ENCODE measurements at regions not wholly inside any gene's neighbourhood (a gene's known extent, or its start where the extent isn't known, plus 50 kb on each side); places are given as distances from the start of the nearest gene placed in this dataset.

DNA sequence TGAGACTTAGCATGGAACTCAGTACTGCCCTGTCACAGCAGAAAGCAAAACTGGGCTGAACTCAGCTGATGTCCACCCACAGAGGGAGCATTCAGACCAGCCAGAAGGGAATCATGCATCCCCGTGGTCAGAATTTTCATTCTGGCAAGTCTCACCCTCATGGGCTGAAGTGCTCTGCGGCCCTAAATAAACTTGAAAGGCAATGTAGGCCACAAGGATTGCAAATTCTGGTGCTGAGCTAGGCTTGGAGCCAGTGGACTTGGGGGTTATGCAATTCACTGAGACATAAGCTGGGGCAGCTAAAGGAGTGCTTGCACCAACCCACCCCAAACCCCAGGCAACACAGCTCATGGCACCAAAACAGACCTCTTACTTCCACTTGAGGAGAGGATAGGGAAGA, 494.1 kb downstream of the GABRG1 start:
- TF ChIP-seq POLR2AphosphoS5 (IDR thresholded peaks at IDR 0.05) (no peak), EZH2 (IDR thresholded peaks at IDR 0.05; ENCODE audit: borderline replicate concordance, insufficient read depth, low read length, poor library complexity, severe bottlenecking) (no peak), EP300 (conservative IDR thresholded peaks at IDR 0.05; ENCODE audit: poor library complexity, severe bottlenecking) (no peak)
- TF ChIP-seq, protein P1, sequence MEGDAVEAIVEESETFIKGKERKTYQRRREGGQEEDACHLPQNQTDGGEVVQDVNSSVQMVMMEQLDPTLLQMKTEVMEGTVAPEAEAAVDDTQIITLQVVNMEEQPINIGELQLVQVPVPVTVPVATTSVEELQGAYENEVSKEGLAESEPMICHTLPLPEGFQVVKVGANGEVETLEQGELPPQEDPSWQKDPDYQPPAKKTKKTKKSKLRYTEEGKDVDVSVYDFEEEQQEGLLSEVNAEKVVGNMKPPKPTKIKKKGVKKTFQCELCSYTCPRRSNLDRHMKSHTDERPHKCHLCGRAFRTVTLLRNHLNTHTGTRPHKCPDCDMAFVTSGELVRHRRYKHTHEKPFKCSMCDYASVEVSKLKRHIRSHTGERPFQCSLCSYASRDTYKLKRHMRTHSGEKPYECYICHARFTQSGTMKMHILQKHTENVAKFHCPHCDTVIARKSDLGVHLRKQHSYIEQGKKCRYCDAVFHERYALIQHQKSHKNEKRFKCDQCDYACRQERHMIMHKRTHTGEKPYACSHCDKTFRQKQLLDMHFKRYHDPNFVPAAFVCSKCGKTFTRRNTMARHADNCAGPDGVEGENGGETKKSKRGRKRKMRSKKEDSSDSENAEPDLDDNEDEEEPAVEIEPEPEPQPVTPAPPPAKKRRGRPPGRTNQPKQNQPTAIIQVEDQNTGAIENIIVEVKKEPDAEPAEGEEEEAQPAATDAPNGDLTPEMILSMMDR (IDR thresholded peaks at IDR 0.05; ENCODE audit: poor library complexity, severe bottlenecking) = no peak
- TF ChIP-seq, protein P2, sequence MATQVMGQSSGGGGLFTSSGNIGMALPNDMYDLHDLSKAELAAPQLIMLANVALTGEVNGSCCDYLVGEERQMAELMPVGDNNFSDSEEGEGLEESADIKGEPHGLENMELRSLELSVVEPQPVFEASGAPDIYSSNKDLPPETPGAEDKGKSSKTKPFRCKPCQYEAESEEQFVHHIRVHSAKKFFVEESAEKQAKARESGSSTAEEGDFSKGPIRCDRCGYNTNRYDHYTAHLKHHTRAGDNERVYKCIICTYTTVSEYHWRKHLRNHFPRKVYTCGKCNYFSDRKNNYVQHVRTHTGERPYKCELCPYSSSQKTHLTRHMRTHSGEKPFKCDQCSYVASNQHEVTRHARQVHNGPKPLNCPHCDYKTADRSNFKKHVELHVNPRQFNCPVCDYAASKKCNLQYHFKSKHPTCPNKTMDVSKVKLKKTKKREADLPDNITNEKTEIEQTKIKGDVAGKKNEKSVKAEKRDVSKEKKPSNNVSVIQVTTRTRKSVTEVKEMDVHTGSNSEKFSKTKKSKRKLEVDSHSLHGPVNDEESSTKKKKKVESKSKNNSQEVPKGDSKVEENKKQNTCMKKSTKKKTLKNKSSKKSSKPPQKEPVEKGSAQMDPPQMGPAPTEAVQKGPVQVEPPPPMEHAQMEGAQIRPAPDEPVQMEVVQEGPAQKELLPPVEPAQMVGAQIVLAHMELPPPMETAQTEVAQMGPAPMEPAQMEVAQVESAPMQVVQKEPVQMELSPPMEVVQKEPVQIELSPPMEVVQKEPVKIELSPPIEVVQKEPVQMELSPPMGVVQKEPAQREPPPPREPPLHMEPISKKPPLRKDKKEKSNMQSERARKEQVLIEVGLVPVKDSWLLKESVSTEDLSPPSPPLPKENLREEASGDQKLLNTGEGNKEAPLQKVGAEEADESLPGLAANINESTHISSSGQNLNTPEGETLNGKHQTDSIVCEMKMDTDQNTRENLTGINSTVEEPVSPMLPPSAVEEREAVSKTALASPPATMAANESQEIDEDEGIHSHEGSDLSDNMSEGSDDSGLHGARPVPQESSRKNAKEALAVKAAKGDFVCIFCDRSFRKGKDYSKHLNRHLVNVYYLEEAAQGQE (IDR thresholded peaks at IDR 0.05; ENCODE audit: borderline replicate concordance) = no peak
